ENCODE measurements at regions not wholly inside any gene's neighbourhood (a gene's known extent, or its start where the extent isn't known, plus 50 kb on each side); places are given as distances from the start of the nearest gene placed in this dataset.

GRCh38 chr9:79123415-79123814 is 448.4 kb upstream of the TLE4 start:
- Histone ChIP-seq H4K20me1 (ENCODE audit: control insufficient read depth, extremely low read depth, insufficient read depth, low read length) (no peaks in the 10 kb centered on the region), H3K4me2 (ENCODE audit: extremely low read depth, insufficient read depth, low read length) (no peak overlapping the region), H3K27ac (ENCODE audit: insufficient read depth, low read length) (no peak overlapping the region), H3K9me3 (ENCODE audit: control insufficient read depth, insufficient read depth, low read depth, low read length) (no peaks in the 10 kb centered on the region), H3K27me3 (ENCODE audit: control insufficient read depth, insufficient read depth, low read length) (no peaks in the 10 kb centered on the region), H3K4me1 (ENCODE audit: control insufficient read depth, extremely low read depth, insufficient read depth, low read length) (no peaks in the 10 kb centered on the region), H3K4me3 (replicated peaks in 1 of 4; ENCODE audit: control extremely low read depth in 1 of 4, insufficient read depth in 1 of 4, low read depth in 3 of 4, low read length in 4 of 4) (no peak overlapping the region), H2AFZ (ENCODE audit: low read length) (no peak overlapping the region), H3K79me2 (ENCODE audit: control insufficient read depth, insufficient read depth, low read length) (no peaks in the 10 kb centered on the region), H3K36me3 (ENCODE audit: control insufficient read depth, insufficient read depth, low read length) (no peaks in the 10 kb centered on the region), H3K9ac (ENCODE audit: insufficient read depth, low read length) (no peak overlapping the region)
- TF ChIP-seq, protein P1, sequence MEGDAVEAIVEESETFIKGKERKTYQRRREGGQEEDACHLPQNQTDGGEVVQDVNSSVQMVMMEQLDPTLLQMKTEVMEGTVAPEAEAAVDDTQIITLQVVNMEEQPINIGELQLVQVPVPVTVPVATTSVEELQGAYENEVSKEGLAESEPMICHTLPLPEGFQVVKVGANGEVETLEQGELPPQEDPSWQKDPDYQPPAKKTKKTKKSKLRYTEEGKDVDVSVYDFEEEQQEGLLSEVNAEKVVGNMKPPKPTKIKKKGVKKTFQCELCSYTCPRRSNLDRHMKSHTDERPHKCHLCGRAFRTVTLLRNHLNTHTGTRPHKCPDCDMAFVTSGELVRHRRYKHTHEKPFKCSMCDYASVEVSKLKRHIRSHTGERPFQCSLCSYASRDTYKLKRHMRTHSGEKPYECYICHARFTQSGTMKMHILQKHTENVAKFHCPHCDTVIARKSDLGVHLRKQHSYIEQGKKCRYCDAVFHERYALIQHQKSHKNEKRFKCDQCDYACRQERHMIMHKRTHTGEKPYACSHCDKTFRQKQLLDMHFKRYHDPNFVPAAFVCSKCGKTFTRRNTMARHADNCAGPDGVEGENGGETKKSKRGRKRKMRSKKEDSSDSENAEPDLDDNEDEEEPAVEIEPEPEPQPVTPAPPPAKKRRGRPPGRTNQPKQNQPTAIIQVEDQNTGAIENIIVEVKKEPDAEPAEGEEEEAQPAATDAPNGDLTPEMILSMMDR (conservative IDR thresholded peaks at IDR 0.05 in 1 of 2, IDR thresholded peaks at IDR 0.05 in 1 of 2; ENCODE audit: low read depth in 1 of 2, low read length in 2 of 2), result no peak
- TF ChIP-seq EZH2 (IDR thresholded peaks at IDR 0.05; ENCODE audit: low read length, missing control alignments), result no peak
- peak; percentile 22 to 24 for DNase-seq (ENCODE audit: low read depth in 2 of 2)

DNA sequence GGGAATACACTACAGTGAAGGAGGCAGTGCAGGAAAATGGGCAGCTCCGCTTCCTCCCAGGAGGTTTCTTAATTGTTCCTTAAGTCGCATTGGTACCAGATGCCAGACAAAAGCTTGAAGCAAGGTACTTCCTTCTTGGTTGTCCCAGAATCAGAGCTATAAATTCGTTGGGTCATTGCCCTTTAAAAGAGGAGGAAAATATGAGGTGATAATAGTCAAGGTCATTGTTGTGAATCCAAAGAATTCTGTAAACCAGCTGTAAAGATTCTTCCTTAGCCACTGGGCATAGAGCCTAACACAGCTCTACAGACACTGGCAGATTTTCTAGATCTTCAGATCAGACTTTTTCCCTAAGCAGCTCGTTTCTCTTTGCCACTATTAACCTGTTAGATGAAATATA is 444.1 kb upstream of the TLE4 start:
- Histone ChIP-seq H2AFZ (ENCODE audit: low read length) (no peak overlapping the region), H3K27me3 (ENCODE audit: control insufficient read depth, insufficient read depth, low read length) (no peaks in the 10 kb centered on the region), H3K9ac (ENCODE audit: insufficient read depth, low read length) (no peak overlapping the region), H3K4me2 (ENCODE audit: extremely low read depth, insufficient read depth, low read length) (no peak overlapping the region), H3K9me3 (ENCODE audit: control insufficient read depth, insufficient read depth, low read depth, low read length) (no peaks in the 10 kb centered on the region), H3K27ac (ENCODE audit: insufficient read depth, low read length) (no peak overlapping the region), H3K36me3 (ENCODE audit: control insufficient read depth, insufficient read depth, low read length) (no peaks in the 10 kb centered on the region), H3K4me3 (replicated peaks in 1 of 4; ENCODE audit: control extremely low read depth in 1 of 4, insufficient read depth in 1 of 4, low read depth in 3 of 4, low read length in 4 of 4) (no peak overlapping the region), H3K4me1 (ENCODE audit: control insufficient read depth, extremely low read depth, insufficient read depth, low read length) (no peaks in the 10 kb centered on the region), H4K20me1 (ENCODE audit: control insufficient read depth, extremely low read depth, insufficient read depth, low read length) (no peaks in the 10 kb centered on the region), H3K79me2 (ENCODE audit: control insufficient read depth, insufficient read depth, low read length) (no peaks in the 10 kb centered on the region)
- DNase-seq (ENCODE audit: low read depth in 2 of 2), result no peak
- TF ChIP-seq EZH2 (IDR thresholded peaks at IDR 0.05; ENCODE audit: low read length, missing control alignments), result no peak
- TF ChIP-seq, protein P1 (conservative IDR thresholded peaks at IDR 0.05 in 1 of 2, IDR thresholded peaks at IDR 0.05 in 1 of 2; ENCODE audit: low read depth in 1 of 2, low read length in 2 of 2), result no peak

- H3K27ac ChIP-seq (ENCODE audit: insufficient read depth, low read length), result no peak overlapping the region
- TF ChIP-seq, protein P1 (conservative IDR thresholded peaks at IDR 0.05 in 1 of 2, IDR thresholded peaks at IDR 0.05 in 1 of 2; ENCODE audit: low read depth in 1 of 2, low read length in 2 of 2), result peak; percentile 89 to 96
- no peak for TF ChIP-seq EZH2 (IDR thresholded peaks at IDR 0.05; ENCODE audit: low read length, missing control alignments)
- DNase-seq (ENCODE audit: low read depth in 2 of 2), result peak; percentile 46 to 69
Measured at GRCh38 chr9:79129865-79130480, 441.8 kb upstream of the TLE4 start.

More at GRCh38 chr9:79129865-79130480, 441.8 kb upstream of the TLE4 start:
- Histone ChIP-seq H2AFZ (ENCODE audit: low read length) (no peak overlapping the region), H3K4me3 (replicated peaks in 1 of 4; ENCODE audit: control extremely low read depth in 1 of 4, insufficient read depth in 1 of 4, low read depth in 3 of 4, low read length in 4 of 4) (no peak overlapping the region), H3K79me2 (ENCODE audit: control insufficient read depth, insufficient read depth, low read length) (no peaks in the 10 kb centered on the region), H4K20me1 (ENCODE audit: control insufficient read depth, extremely low read depth, insufficient read depth, low read length) (no peaks in the 10 kb centered on the region), H3K9me3 (ENCODE audit: control insufficient read depth, insufficient read depth, low read depth, low read length) (no peaks in the 10 kb centered on the region), H3K27me3 (ENCODE audit: control insufficient read depth, insufficient read depth, low read length) (no peaks in the 10 kb centered on the region), H3K9ac (ENCODE audit: insufficient read depth, low read length) (no peak overlapping the region), H3K4me1 (ENCODE audit: control insufficient read depth, extremely low read depth, insufficient read depth, low read length) (no peaks in the 10 kb centered on the region), H3K4me2 (ENCODE audit: extremely low read depth, insufficient read depth, low read length) (no peak overlapping the region), H3K36me3 (ENCODE audit: control insufficient read depth, insufficient read depth, low read length) (no peaks in the 10 kb centered on the region)
